ENCODE measurements at regions not wholly inside any gene's neighbourhood (a gene's known extent, or its start where the extent isn't known, plus 50 kb on each side); places are given as distances from the start of the nearest gene placed in this dataset.

DNA sequence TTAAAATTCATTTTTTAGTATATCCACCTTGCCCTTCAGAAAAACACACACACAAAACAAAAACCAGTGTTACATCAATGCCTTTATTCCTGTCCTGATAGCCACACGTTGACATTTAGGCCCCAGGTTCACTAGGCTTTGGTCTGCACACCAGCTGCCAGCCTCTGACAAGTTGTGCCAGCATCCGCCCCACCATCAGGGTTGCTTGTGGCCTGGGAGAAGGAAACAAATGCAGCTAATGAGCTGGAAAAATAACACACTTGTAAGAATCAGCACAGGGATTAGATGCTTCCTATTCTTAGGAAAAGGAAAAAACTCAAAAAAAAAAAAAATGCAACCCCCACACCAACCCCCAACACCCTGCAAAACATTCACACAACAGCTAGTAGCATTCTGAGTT lies 404.0 kb upstream of the GRIA1 start:
- H3K36me3 ChIP-seq (ENCODE audit: control insufficient read depth, insufficient read depth, low read length): no peaks in the 10 kb centered on the region
- no CpG with 5 or more reads among the region's 2 CpGs for WGBS (ENCODE audit: insufficient coverage, insufficient read length)
- no peaks in the 10 kb centered on the region for H3K27me3 ChIP-seq (ENCODE audit: control insufficient read depth, insufficient read depth, low read length)
- no peak overlapping the region for H3K27ac ChIP-seq (ENCODE audit: low read length)
- DNase-seq (ENCODE audit: low read depth, low spot score): no peak
- no peaks in the 10 kb centered on the region for H3K9me3 ChIP-seq (ENCODE audit: control insufficient read depth, insufficient read depth, low read length)
- no peak overlapping the region for H3K4me3 ChIP-seq (ENCODE audit: low read length)
- no peaks in the 10 kb centered on the region for H3K4me1 ChIP-seq (ENCODE audit: control insufficient read depth, insufficient read depth, low read length)

DNA sequence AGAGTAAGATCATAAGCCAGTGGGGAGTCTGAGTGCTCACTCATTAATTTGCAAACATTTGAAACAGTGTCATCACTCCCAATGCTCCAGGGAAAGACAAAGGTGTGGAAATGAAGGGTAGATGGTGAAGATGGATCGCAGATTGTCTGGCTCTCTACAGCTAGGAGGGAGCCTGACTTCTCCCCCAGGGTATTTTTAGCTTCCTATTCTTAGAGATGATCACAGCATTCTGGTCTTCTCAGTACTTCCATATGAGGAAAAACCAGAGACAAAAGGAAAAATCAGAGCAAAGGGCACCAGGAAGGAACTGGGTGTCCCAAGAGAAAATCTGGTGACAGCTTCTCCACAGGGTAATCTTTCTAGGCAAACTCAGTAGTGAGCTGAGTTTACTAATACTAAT lies 401.9 kb upstream of the GRIA1 start:
- H3K4me1 ChIP-seq (ENCODE audit: control insufficient read depth, insufficient read depth, low read length): no peaks in the 10 kb centered on the region
- H3K4me3 ChIP-seq (ENCODE audit: low read length): no peak overlapping the region
- no peaks in the 10 kb centered on the region for H3K36me3 ChIP-seq (ENCODE audit: control insufficient read depth, insufficient read depth, low read length)
- no peak overlapping the region for H3K27ac ChIP-seq (ENCODE audit: low read length)
- no peaks in the 10 kb centered on the region for H3K9me3 ChIP-seq (ENCODE audit: control insufficient read depth, insufficient read depth, low read length)
- WGBS (ENCODE audit: insufficient coverage, insufficient read length): no CpG with 5 or more reads among the region's 1 CpG
- DNase-seq (ENCODE audit: low read depth, low spot score): no peak
- H3K27me3 ChIP-seq (ENCODE audit: control insufficient read depth, insufficient read depth, low read length): no peaks in the 10 kb centered on the region

DNA sequence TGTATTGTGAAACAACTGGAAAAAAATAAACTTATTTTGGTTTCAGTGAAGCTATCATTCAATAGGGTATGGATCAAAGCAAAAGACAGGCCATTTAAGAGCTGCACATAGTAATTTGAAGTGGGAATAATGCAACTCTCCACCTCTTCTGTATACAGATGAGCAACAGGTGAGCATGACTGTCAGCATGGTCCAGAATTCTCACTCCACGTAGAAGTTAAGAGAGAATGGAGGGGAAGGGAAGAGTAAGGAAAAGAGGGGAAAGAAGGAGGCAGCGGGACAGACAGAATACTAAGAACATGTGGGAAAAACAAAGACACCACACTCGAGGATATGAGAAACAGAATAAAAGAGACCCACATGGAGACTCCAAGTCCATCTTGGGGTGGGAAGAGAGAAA lies 396.1 kb upstream of the GRIA1 start:
- H3K27ac ChIP-seq (ENCODE audit: low read length): no peak overlapping the region
- H3K27me3 ChIP-seq (ENCODE audit: control insufficient read depth, insufficient read depth, low read length): no peaks in the 10 kb centered on the region
- H3K4me1 ChIP-seq (ENCODE audit: control insufficient read depth, insufficient read depth, low read length): no peaks in the 10 kb centered on the region
- H3K9me3 ChIP-seq (ENCODE audit: control insufficient read depth, insufficient read depth, low read length): no peaks in the 10 kb centered on the region
- no peak overlapping the region for H3K4me3 ChIP-seq (ENCODE audit: low read length)
- DNase-seq (ENCODE audit: low read depth, low spot score): no peak
- no CpG with 5 or more reads among the region's 3 CpGs for WGBS (ENCODE audit: insufficient coverage, insufficient read length)
- no peaks in the 10 kb centered on the region for H3K36me3 ChIP-seq (ENCODE audit: control insufficient read depth, insufficient read depth, low read length)

DNA sequence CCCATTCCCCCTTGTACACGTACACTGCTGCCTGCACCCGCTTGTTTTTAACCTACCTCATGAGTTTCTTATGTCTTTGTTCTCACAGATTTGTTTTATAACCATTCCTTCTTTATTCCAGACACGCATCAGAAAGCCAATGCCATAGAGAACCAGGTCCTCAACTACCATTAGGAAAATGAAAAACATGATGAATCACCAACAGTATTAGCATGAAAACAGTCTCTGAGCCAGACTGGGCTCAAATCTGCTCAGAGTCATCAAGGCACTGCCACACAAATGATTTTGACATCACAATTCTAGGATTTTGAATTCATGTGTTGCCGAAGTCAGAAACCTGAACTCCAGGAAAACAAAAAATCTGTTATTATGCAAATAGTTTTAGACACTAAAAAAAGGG lies 394.1 kb upstream of the GRIA1 start:
- Histone ChIP-seq H3K27me3 (ENCODE audit: control insufficient read depth, insufficient read depth, low read length) (no peaks in the 10 kb centered on the region), H3K4me1 (ENCODE audit: control insufficient read depth, insufficient read depth, low read length) (no peaks in the 10 kb centered on the region), H3K4me3 (ENCODE audit: low read length) (no peak overlapping the region), H3K27ac (ENCODE audit: low read length) (no peak overlapping the region), H3K36me3 (ENCODE audit: control insufficient read depth, insufficient read depth, low read length) (no peaks in the 10 kb centered on the region), H3K9me3 (ENCODE audit: control insufficient read depth, insufficient read depth, low read length) (no peaks in the 10 kb centered on the region)
- DNase-seq (ENCODE audit: low read depth, low spot score): no peak
- no CpG with 5 or more reads among the region's 4 CpGs for WGBS (ENCODE audit: insufficient coverage, insufficient read length)

DNA sequence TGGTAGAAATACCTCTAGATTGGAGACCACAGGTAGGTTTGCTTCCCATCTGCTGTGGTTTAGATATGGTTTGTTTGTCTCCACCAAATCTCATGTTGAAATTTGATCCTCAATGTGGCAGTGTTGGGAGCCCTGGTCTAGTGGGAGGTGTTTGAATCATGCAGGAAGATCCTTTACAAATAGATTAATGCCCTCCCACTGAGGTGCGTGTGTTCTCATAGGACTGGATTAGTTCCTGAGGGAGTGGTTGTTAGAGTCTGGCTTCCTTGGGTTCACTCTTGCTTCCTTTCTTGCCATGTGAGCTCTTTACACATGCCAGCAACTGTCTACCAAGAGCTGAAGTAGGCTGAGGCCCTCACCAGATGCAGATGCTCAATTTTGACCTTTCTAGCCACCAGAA lies 391.1 kb upstream of the GRIA1 start:
- Histone ChIP-seq H3K9me3 (ENCODE audit: control insufficient read depth, insufficient read depth, low read length) (no peaks in the 10 kb centered on the region), H3K27me3 (ENCODE audit: control insufficient read depth, insufficient read depth, low read length) (no peaks in the 10 kb centered on the region), H3K36me3 (ENCODE audit: control insufficient read depth, insufficient read depth, low read length) (no peaks in the 10 kb centered on the region), H3K4me1 (ENCODE audit: control insufficient read depth, insufficient read depth, low read length) (no peaks in the 10 kb centered on the region), H3K4me3 (ENCODE audit: low read length) (no peak overlapping the region), H3K27ac (ENCODE audit: low read length) (no peak overlapping the region)
- DNase-seq (ENCODE audit: low read depth, low spot score): no peak
- WGBS (ENCODE audit: insufficient coverage, insufficient read length): no CpG with 5 or more reads among the region's 1 CpG

DNA sequence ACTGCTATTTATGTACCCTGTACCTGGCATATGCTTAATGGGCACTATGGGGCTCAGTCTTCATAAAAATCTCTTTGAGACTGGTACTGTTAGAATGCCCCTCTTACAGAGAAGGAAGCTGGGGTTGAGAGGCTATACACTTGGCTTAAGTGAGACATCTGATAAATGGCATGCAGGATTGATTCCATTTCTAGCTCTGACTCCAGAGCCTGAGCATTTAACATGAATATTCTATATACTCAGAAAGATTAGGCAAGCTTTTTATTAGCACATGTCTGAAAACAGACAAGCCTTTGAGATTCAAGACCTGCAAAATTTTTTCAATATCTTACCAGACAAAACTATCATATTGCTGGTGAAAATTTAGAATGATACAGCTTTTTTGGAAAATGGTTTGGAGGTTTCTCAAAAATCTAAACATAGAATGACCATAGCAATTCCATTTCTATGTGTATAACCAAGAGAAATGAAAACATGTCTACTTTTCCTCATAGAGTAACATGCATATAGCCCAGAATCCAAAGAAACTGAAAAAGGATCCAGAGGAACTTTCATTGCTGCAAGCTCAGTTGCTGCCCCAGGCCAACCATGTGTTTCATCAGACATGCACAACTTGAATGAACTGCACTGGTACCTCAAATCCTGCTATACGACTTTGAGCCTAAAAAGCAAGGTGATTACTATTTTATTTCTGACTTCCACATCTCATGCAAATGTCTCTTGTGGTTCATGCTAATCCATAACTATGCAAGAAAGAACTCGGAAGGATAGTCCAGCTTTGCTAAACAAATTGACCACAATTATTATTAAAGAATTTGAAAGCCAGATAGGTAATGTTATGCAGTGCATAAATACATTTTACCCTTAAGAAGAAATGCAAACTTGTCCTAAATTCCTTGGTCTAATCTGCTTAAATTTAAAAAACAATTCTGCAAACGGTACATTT lies 389.0 kb upstream of the GRIA1 start:
- WGBS (ENCODE audit: insufficient coverage, insufficient read length): no CpG with 5 or more reads among the region's 3 CpGs
- no peaks in the 10 kb centered on the region for H3K4me1 ChIP-seq (ENCODE audit: control insufficient read depth, insufficient read depth, low read length)
- DNase-seq (ENCODE audit: low read depth, low spot score): no peak
- no peaks in the 10 kb centered on the region for H3K9me3 ChIP-seq (ENCODE audit: control insufficient read depth, insufficient read depth, low read length)
- no peaks in the 10 kb centered on the region for H3K27me3 ChIP-seq (ENCODE audit: control insufficient read depth, insufficient read depth, low read length)
- no peak overlapping the region for H3K4me3 ChIP-seq (ENCODE audit: low read length)
- no peaks in the 10 kb centered on the region for H3K36me3 ChIP-seq (ENCODE audit: control insufficient read depth, insufficient read depth, low read length)
- H3K27ac ChIP-seq (ENCODE audit: low read length): no peak overlapping the region

DNA sequence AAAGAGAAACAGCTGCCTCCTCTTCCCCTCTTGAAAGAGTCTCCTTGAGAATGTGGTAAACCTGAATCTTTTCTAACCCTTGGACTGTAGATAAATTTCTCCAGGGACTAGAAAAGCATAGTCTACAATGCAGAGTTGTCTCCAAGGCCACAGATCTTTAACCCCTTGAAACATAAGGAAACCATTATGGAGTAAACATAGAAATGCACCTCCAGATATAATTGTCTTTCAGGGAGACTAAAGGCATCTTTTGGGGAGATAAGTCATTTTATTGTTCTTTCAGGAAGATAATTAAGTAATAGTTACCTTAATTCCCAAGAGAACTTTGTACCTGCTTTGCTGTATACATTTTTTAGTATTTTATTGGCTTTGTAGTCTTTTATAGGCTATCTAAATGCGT lies 373.6 kb upstream of the GRIA1 start:
- no peak for DNase-seq (ENCODE audit: low read depth, low spot score)
- no peak overlapping the region for H3K4me3 ChIP-seq (ENCODE audit: low read length)
- H3K27ac ChIP-seq (ENCODE audit: low read length): no peak overlapping the region
- no peaks in the 10 kb centered on the region for H3K9me3 ChIP-seq (ENCODE audit: control insufficient read depth, insufficient read depth, low read length)
- WGBS (ENCODE audit: insufficient coverage, insufficient read length): no CpG with 5 or more reads among the region's 1 CpG
- no peaks in the 10 kb centered on the region for H3K36me3 ChIP-seq (ENCODE audit: control insufficient read depth, insufficient read depth, low read length)
- no peaks in the 10 kb centered on the region for H3K27me3 ChIP-seq (ENCODE audit: control insufficient read depth, insufficient read depth, low read length)
- no peaks in the 10 kb centered on the region for H3K4me1 ChIP-seq (ENCODE audit: control insufficient read depth, insufficient read depth, low read length)

DNA sequence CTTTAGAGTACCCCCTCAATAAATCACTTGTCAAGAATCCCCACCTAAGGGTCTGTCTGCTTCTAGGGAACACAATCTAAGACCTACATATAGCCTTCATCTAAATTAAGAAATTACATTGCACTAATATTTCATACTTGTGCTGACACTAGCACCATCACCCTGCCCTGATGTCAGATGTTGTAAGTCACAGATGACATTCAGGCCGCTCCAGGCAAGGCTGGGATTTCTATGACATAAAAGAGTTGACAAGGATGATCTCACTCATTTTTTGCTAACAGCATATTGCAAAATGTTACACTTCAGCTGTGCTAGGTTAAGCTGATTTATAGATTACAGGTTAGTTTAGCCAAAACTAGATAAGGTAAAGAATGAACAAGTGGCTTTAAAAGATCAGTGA lies 372.5 kb upstream of the GRIA1 start:
- no peak overlapping the region for H3K27ac ChIP-seq (ENCODE audit: low read length)
- H3K9me3 ChIP-seq (ENCODE audit: control insufficient read depth, insufficient read depth, low read length): no peaks in the 10 kb centered on the region
- H3K36me3 ChIP-seq (ENCODE audit: control insufficient read depth, insufficient read depth, low read length): no peaks in the 10 kb centered on the region
- no peak for DNase-seq (ENCODE audit: low read depth, low spot score)
- no CpG with 5 or more reads among the region's 1 CpG for WGBS (ENCODE audit: insufficient coverage, insufficient read length)
- no peaks in the 10 kb centered on the region for H3K4me1 ChIP-seq (ENCODE audit: control insufficient read depth, insufficient read depth, low read length)
- H3K27me3 ChIP-seq (ENCODE audit: control insufficient read depth, insufficient read depth, low read length): no peaks in the 10 kb centered on the region
- H3K4me3 ChIP-seq (ENCODE audit: low read length): no peak overlapping the region

DNA sequence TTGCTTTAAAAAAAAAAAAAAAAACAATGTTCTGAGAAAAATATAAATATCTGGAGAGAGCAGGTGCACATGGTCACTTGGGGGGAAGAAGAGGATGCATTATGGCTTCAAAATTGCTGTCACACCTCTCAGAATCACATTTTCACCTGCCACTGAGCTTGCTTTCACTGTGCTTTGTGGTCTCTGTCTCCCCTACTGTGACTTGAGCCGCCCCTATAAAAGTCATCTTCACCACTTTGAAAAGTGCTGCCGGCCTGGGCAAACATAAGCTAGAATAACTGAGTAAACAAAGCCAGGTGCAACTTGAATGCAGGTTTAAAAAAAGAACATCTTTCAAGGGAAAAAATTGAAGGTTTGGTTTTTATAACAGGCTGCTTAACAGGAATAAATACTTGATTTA lies 368.1 kb upstream of the GRIA1 start:
- no peaks in the 10 kb centered on the region for H3K36me3 ChIP-seq (ENCODE audit: control insufficient read depth, insufficient read depth, low read length)
- no peak overlapping the region for H3K27ac ChIP-seq (ENCODE audit: low read length)
- no CpG with 5 or more reads among the region's 2 CpGs for WGBS (ENCODE audit: insufficient coverage, insufficient read length)
- no peaks in the 10 kb centered on the region for H3K9me3 ChIP-seq (ENCODE audit: control insufficient read depth, insufficient read depth, low read length)
- no peaks in the 10 kb centered on the region for H3K4me1 ChIP-seq (ENCODE audit: control insufficient read depth, insufficient read depth, low read length)
- H3K4me3 ChIP-seq (ENCODE audit: low read length): no peak overlapping the region
- no peaks in the 10 kb centered on the region for H3K27me3 ChIP-seq (ENCODE audit: control insufficient read depth, insufficient read depth, low read length)
- DNase-seq (ENCODE audit: low read depth, low spot score): no peak

DNA sequence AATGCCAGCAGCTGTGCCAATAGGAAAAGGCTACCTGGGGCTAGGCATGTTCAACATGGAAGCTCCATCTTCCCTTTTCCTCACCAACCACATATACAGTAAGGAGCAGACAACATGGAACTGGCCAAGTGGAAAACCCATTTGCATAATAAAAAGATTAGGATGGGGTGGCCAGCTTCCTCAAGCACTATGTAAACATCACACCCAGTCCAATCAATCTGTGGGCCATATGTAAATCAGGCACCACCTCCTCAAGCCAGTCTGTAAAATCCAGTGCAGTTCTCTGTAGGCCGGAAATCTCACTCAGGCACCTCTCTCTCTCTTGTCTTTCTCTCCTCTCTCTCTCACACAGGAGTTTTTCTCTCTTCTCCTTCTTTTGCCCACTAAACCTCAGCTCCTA lies 360.2 kb upstream of the GRIA1 start:
- no CpG with 5 or more reads among the region's 1 CpG for WGBS (ENCODE audit: insufficient coverage, insufficient read length)
- no peaks in the 10 kb centered on the region for H3K4me1 ChIP-seq (ENCODE audit: control insufficient read depth, insufficient read depth, low read length)
- DNase-seq (ENCODE audit: low read depth, low spot score): no peak
- H3K36me3 ChIP-seq (ENCODE audit: control insufficient read depth, insufficient read depth, low read length): no peaks in the 10 kb centered on the region
- no peaks in the 10 kb centered on the region for H3K9me3 ChIP-seq (ENCODE audit: control insufficient read depth, insufficient read depth, low read length)
- H3K27ac ChIP-seq (ENCODE audit: low read length): no peak overlapping the region
- H3K27me3 ChIP-seq (ENCODE audit: control insufficient read depth, insufficient read depth, low read length): no peaks in the 10 kb centered on the region
- no peak overlapping the region for H3K4me3 ChIP-seq (ENCODE audit: low read length)

DNA sequence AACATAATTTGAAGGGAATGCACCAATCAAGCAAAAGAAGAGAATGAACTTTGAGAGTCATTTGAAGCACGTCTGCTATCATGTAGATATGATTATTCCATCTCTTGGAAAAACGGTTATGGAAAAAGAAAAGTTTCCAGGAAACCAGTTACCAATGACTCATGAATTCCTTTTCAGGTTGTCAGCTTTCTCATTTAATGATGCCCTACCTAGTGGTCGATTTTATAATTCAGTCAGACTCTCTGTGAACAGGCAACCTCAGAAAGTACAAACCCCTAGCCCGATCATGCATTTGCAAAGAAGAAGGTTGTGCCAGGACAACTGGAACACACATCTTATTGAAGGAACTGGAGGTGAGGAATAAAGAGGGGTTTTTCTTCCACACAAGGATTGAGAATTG lies 355.1 kb upstream of the GRIA1 start:
- no CpG with 5 or more reads among the region's 4 CpGs for WGBS (ENCODE audit: insufficient coverage, insufficient read length)
- Histone ChIP-seq H3K27me3 (ENCODE audit: control insufficient read depth, insufficient read depth, low read length) (no peaks in the 10 kb centered on the region), H3K4me1 (ENCODE audit: control insufficient read depth, insufficient read depth, low read length) (no peaks in the 10 kb centered on the region)

More for the DNA sequence above, 355.1 kb upstream of the GRIA1 start:
- no peaks in the 10 kb centered on the region for H3K9me3 ChIP-seq (ENCODE audit: control insufficient read depth, insufficient read depth, low read length)
- no peak overlapping the region for H3K27ac ChIP-seq (ENCODE audit: low read length)
- no peak for DNase-seq (ENCODE audit: low read depth, low spot score)
- H3K36me3 ChIP-seq (ENCODE audit: control insufficient read depth, insufficient read depth, low read length): no peaks in the 10 kb centered on the region
- H3K4me3 ChIP-seq (ENCODE audit: low read length): no peak overlapping the region
